ENCODE measurements at regions not wholly inside any gene's neighbourhood (a gene's known extent, or its start where the extent isn't known, plus 50 kb on each side); places are given as distances from the start of the nearest gene placed in this dataset.

GRCh38 chrX:69309074-69309792 lies 144.0 kb upstream of the PJA1 start:
- DNase-seq (no peak), ATAC-seq (replicated peaks in 1 of 2) (no peak)
- Mint-ChIP-seq H3K4me3 (no peak overlapping the region), H3K27me3 (ENCODE audit: low read depth) (peaks cover 49% of the 10 kb centered on the region), H3K36me3 (ENCODE audit: insufficient read depth in 2 of 2) (no peaks in the 10 kb centered on the region), H3K4me1 (ENCODE audit: low read depth) (no peaks in the 10 kb centered on the region), H3K9me3 (no peaks in the 10 kb centered on the region), H3K27ac (no peak overlapping the region)

DNA sequence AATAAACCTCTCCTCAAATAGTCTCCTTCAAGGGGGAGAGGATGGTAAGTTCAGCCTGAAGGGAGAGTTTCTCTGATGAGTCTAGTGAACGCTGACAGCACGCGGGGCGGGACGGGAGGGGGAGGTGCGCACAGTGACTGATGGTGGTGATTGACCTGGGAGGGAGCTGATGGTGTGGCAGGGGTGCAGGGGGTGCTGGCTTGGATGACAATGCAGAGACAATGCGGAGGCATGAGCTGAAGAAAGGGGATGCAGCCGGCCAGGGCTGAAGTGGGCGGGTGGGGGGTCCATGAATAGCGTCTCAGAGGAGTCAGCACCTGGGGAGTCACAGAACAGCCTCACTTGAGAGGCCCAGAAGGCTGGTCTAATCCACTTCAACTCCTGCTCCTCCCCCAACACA lies 142.5 kb upstream of the PJA1 start:
- ATAC-seq (replicated peaks in 1 of 2), result no peak
- DNase-seq, result no peak
- Mint-ChIP-seq H3K36me3 (ENCODE audit: insufficient read depth in 2 of 2) (no peaks in the 10 kb centered on the region), H3K4me1 (ENCODE audit: low read depth) (no peaks in the 10 kb centered on the region), H3K9me3 (no peaks in the 10 kb centered on the region), H3K27ac (no peak overlapping the region), H3K4me3 (no peak overlapping the region), H3K27me3 (ENCODE audit: low read depth) (peaks cover 61% of the 10 kb centered on the region)

DNA sequence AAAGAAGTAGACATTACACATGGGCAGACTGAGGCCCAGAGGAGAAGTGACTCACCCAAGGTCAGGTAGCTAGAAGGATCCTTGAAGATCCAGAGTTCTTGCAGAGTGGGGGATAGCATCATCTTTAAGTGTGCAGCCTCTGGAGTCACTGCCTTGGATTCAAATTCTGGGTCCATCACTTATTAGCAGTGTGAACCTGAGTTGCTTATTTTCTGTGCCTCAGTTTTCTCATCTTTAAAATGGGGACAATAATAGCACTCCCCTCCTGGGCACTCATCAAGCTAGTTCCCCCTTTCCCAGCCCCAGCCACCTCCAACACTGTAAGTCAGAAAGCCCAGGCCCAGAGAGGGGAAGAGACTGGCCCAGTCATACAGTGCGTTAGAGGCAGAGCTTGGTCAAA lies 141.8 kb upstream of the PJA1 start:
- no peak for ATAC-seq (replicated peaks in 1 of 2)

GRCh38 chrX:69306063-69306404 lies 140.8 kb upstream of the PJA1 start:
- Mint-ChIP-seq H3K4me3 (no peak overlapping the region), H3K27ac (no peak overlapping the region), H3K36me3 (ENCODE audit: insufficient read depth in 2 of 2) (no peaks in the 10 kb centered on the region), H3K9me3 (no peaks in the 10 kb centered on the region), H3K4me1 (ENCODE audit: low read depth) (no peaks in the 10 kb centered on the region), H3K27me3 (ENCODE audit: low read depth) (peaks cover 73% of the 10 kb centered on the region)
- ATAC-seq (replicated peaks in 1 of 2) (no peak), DNase-seq (no peak)

More for the DNA sequence above, 141.8 kb upstream of the PJA1 start:
- H3K27ac Mint-ChIP-seq, result no peak overlapping the region
- H3K27me3 Mint-ChIP-seq (ENCODE audit: low read depth), result peaks cover 68% of the 10 kb centered on the region
- H3K4me3 Mint-ChIP-seq, result no peak overlapping the region
- H3K4me1 Mint-ChIP-seq (ENCODE audit: low read depth), result no peaks in the 10 kb centered on the region
- H3K9me3 Mint-ChIP-seq, result no peaks in the 10 kb centered on the region
- no peak for DNase-seq
- no peaks in the 10 kb centered on the region for H3K36me3 Mint-ChIP-seq (ENCODE audit: insufficient read depth in 2 of 2)

- no peak overlapping the region for H3K27ac Mint-ChIP-seq
- H3K27me3 Mint-ChIP-seq (ENCODE audit: low read depth), result peaks cover 73% of the 10 kb centered on the region
- no peaks in the 10 kb centered on the region for H3K4me1 Mint-ChIP-seq (ENCODE audit: low read depth)
- no peaks in the 10 kb centered on the region for H3K36me3 Mint-ChIP-seq (ENCODE audit: insufficient read depth in 2 of 2)
- no peak for ATAC-seq (replicated peaks in 1 of 2)
- no peaks in the 10 kb centered on the region for H3K9me3 Mint-ChIP-seq
- H3K4me3 Mint-ChIP-seq, result no peak overlapping the region
- no peak for DNase-seq
These were observed 140.2 kb upstream of the PJA1 start for GRCh38 chrX:69305333-69306062.

- Mint-ChIP-seq H3K9me3 (no peaks in the 10 kb centered on the region), H3K36me3 (ENCODE audit: insufficient read depth in 2 of 2) (no peaks in the 10 kb centered on the region), H3K4me1 (ENCODE audit: low read depth) (no peaks in the 10 kb centered on the region), H3K27me3 (ENCODE audit: low read depth) (peaks cover 74% of the 10 kb centered on the region), H3K27ac (no peak overlapping the region), H3K4me3 (no peak overlapping the region)
- DNase-seq (no peak), ATAC-seq (replicated peaks in 1 of 2) (no peak)
These were observed 138.0 kb upstream of the PJA1 start for GRCh38 chrX:69303231-69303630.

DNA sequence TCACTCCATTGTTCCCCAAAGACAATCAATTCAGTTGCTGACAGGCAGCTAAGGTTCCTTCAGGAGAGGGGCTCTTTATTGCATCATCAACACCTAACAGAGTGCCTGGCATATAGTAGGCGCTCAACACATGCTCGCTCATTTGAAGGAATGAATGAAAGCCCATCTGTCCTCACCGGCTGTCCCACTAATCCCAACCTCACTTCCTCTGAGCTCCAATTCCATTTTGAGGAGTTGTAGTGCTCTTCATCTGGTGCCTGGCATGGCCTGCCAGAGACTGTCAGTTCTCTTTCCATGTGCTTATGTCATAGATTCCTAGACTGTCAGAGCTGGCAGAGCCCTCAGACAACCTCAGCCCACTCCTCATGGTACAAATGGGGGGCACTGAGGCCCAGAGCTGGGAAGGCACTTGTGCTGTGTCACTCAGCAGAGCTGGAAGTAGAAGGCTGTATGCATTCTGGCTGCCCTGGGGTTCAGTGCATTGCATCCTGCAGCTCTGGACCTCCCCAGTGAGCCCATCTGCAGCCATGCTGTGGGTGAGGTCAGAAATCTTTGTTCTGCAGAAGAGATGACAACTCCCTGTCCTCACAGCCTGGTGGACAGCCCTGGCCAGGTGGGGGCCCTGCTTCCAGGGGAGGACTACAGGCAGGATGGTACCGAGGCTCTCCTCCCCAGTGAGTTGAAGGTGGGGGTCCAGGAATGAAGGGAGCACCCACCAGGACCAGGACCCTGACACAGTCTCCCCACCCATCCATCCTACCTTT lies 134.9 kb upstream of the PJA1 start:
- Mint-ChIP-seq H3K36me3 (ENCODE audit: insufficient read depth in 2 of 2) (no peaks in the 10 kb centered on the region), H3K4me3 (no peak overlapping the region), H3K9me3 (no peaks in the 10 kb centered on the region), H3K27me3 (ENCODE audit: low read depth) (peaks cover 52% of the 10 kb centered on the region), H3K4me1 (ENCODE audit: low read depth) (no peaks in the 10 kb centered on the region), H3K27ac (no peak overlapping the region)
- ATAC-seq (replicated peaks in 1 of 2) (no peak), DNase-seq (no peak)

DNA sequence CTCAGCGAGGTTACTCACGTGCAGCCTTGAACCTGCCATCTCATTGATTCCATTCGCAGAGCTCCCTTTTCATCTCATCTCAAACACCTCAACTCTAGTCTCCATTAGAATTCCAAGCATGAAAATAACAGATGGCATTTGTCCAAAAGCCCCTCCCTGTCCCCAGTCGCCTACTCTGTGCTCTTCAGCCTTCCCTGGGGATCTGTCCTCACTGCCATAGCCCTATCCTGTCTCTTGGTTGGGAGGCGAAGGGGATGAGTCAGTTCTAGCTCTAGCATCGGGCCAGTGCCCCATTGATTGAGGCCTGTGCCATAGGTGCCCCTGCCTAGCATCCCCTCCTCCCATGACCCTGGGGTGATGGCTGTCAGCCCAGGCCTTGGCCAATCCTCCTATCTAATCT lies 134.0 kb upstream of the PJA1 start:
- DNase-seq (no peak), ATAC-seq (replicated peaks in 1 of 2) (no peak)
- Mint-ChIP-seq H3K4me3 (no peak overlapping the region), H3K27ac (no peak overlapping the region), H3K27me3 (ENCODE audit: low read depth) (peaks cover 46% of the 10 kb centered on the region), H3K36me3 (ENCODE audit: insufficient read depth in 2 of 2) (no peaks in the 10 kb centered on the region), H3K4me1 (ENCODE audit: low read depth) (no peaks in the 10 kb centered on the region), H3K9me3 (no peaks in the 10 kb centered on the region)

DNA sequence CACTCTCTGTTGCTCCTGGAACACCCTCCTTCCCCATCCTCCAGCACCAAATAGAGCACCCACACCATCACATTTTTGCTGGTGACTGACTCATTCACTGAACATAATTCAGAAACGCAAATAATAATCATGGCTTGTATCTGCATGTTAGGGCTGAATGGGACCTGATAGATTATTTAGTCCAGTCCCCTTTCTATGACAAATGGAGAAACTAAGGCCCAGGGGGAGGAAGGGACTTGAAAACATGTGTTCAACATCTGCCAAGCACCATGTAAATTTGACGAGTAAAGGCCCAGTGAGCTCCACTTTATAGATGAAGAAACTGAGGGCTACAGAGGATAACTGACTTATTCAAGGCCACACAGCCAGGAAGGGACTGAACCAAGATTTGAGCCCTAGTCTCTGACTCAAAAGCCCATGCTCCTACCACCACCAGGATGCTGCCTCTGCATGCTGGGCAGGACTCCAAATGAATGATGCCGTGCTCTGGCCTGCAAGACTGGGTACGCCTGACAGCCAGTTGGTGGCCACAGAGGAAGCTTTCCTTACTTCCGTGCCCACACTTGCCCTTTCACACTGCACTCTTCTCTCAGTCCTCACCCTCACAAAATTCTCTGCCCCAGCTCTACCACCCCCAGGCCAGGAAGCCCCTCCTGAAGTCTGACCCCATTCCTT lies 133.3 kb upstream of the PJA1 start:
- Mint-ChIP-seq H3K27me3 (ENCODE audit: low read depth) (peaks cover 44% of the 10 kb centered on the region), H3K4me1 (ENCODE audit: low read depth) (no peaks in the 10 kb centered on the region), H3K36me3 (ENCODE audit: insufficient read depth in 2 of 2) (no peaks in the 10 kb centered on the region), H3K9me3 (no peaks in the 10 kb centered on the region), H3K27ac (no peak overlapping the region), H3K4me3 (no peak overlapping the region)
- no peak for DNase-seq
- ATAC-seq (replicated peaks in 1 of 2), result no peak

- no peaks in the 10 kb centered on the region for H3K9me3 Mint-ChIP-seq
- H3K27ac Mint-ChIP-seq, result no peak overlapping the region
- no peaks in the 10 kb centered on the region for H3K4me1 Mint-ChIP-seq (ENCODE audit: low read depth)
- H3K36me3 Mint-ChIP-seq (ENCODE audit: insufficient read depth in 2 of 2), result no peaks in the 10 kb centered on the region
- no peak overlapping the region for H3K4me3 Mint-ChIP-seq
- H3K27me3 Mint-ChIP-seq (ENCODE audit: low read depth), result peaks cover 35% of the 10 kb centered on the region
- no peak for DNase-seq
- no peak for ATAC-seq (replicated peaks in 1 of 2)
These were observed 132.3 kb upstream of the PJA1 start for GRCh38 chrX:69297506-69297905.

DNA sequence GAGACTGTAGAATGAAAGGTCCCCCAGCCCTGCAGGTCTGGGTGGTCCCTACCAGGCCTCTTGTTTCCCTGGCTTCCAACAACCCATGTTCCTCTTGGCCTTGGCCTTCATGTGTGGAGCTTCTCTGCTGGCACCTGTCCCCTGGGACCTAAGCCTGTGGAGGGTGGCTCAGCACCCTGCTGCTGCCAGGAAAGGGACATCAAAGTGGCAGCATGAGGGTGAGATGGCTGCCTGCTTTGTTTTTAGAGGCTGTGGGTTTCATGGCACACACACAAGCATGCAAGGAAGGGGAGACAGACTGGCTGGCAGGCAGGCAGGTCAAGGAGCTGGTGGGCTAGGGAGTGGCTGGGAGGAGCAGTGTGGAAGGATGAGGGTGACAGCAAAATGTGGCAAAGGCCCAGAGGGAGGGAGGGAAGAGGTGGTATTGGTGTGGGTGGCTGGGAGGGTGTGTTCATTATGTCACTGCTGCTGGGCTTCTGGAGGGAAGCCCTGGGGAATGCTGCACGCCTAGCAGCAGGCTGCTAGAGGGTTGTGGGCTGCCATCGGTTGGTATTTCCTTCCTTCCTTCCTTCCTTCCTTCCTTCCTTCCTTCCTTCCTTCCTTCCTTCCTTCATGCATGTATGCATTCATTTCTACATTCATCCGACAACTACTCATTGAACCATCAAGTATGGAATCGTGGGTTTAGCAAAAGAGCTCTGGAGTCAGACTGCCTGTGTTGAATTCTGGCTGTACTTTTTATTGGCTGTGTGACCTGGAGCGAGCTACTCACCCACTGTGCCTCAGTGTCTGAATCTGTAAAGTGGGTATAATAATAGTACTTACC lies 128.7 kb upstream of the PJA1 start:
- Mint-ChIP-seq H3K36me3 (ENCODE audit: insufficient read depth in 2 of 2) (no peaks in the 10 kb centered on the region), H3K4me3 (no peak overlapping the region), H3K9me3 (no peaks in the 10 kb centered on the region), H3K4me1 (ENCODE audit: low read depth) (no peaks in the 10 kb centered on the region), H3K27me3 (ENCODE audit: low read depth) (peaks cover 25% of the 10 kb centered on the region), H3K27ac (no peak overlapping the region)
- no peak for DNase-seq
- ATAC-seq (replicated peaks in 1 of 2), result no peak

DNA sequence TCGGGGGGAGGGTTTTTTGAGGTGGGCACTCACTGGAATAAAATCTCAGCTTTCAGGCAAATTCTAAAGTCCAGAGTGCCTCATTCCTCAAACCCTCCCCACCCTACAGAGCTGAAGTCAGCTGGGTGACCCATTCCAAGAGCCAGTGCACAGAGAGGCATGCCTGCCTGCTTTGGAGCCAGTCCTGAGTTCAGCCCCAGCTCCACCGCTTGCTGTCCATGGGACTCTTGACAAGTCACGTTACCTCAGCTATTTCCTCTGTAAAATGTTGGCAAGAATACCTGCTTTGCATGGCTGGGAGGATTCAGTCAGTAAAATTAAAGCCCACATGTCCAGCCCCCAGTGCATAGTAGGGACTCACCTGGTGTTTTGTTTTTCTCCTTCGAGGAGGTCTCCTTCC lies 125.9 kb upstream of the PJA1 start:
- Mint-ChIP-seq H3K27me3 (ENCODE audit: low read depth) (peaks cover 29% of the 10 kb centered on the region), H3K4me3 (no peak overlapping the region), H3K9me3 (no peaks in the 10 kb centered on the region), H3K36me3 (ENCODE audit: insufficient read depth in 2 of 2) (no peaks in the 10 kb centered on the region), H3K27ac (no peak overlapping the region), H3K4me1 (ENCODE audit: low read depth) (no peaks in the 10 kb centered on the region)
- ATAC-seq (replicated peaks in 1 of 2) (no peak), DNase-seq (no peak)
